ENCODE measurements at regions not wholly inside any gene's neighbourhood (a gene's known extent, or its start where the extent isn't known, plus 50 kb on each side); places are given as distances from the start of the nearest gene placed in this dataset.
"Not testable (repeated sequence)": the region's sequence is repeated elsewhere in the genome, so short reads cannot be mapped to it uniquely, and the experiment has no call there.

DNA sequence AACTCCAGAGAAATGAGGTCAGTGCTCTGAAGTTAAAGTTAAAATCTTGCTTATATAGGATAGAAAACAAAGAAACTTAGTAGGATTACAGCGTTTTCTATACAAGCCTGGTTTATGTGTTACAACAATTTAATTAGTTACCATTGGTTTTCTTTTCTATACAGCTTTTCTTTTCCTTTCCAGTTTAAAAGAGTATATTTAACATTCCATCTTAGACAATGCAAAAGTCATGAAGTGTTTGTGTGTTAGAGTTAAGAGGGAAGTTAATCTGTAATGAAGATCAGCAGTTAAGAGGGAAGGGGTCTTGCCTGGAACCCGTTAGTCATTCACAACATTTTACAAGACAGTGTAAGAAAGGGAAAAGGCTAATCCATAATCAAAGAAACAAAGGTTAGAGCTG is 338.3 kb downstream of the OTUD1 start:
- no peaks in the 10 kb centered on the region for H3K36me3 Mint-ChIP-seq (ENCODE audit: unreplicated experiment)
- H3K4me3 Mint-ChIP-seq (ENCODE audit: unreplicated experiment): no peak overlapping the region
- no peak for TF ChIP-seq CTCF (IDR thresholded peaks at IDR 0.05; ENCODE audit: partially characterized antibody, unreplicated experiment)
- DNase-seq: no peak
- no peak overlapping the region for H3K27ac Mint-ChIP-seq (ENCODE audit: unreplicated experiment)
- no peaks in the 10 kb centered on the region for H3K4me1 Mint-ChIP-seq (ENCODE audit: low read depth, unreplicated experiment)
- H3K27me3 Mint-ChIP-seq (ENCODE audit: unreplicated experiment): peaks cover 2% of the 10 kb centered on the region
- H3K9me3 Mint-ChIP-seq (ENCODE audit: unreplicated experiment): peaks cover 2% of the 10 kb centered on the region

- H3K27ac Mint-ChIP-seq (ENCODE audit: unreplicated experiment): no peak overlapping the region
- TF ChIP-seq CTCF (IDR thresholded peaks at IDR 0.05; ENCODE audit: partially characterized antibody, unreplicated experiment): no peak
- no peaks in the 10 kb centered on the region for H3K4me1 Mint-ChIP-seq (ENCODE audit: low read depth, unreplicated experiment)
- H3K4me3 Mint-ChIP-seq (ENCODE audit: unreplicated experiment): no peak overlapping the region
- no peaks in the 10 kb centered on the region for H3K9me3 Mint-ChIP-seq (ENCODE audit: unreplicated experiment)
- H3K36me3 Mint-ChIP-seq (ENCODE audit: unreplicated experiment): no peaks in the 10 kb centered on the region
- no peak for DNase-seq
- H3K27me3 Mint-ChIP-seq (ENCODE audit: unreplicated experiment): peaks cover 2% of the 10 kb centered on the region
Measured at GRCh38 chr10:23779301-23779700, 340.4 kb downstream of the OTUD1 start.

DNA sequence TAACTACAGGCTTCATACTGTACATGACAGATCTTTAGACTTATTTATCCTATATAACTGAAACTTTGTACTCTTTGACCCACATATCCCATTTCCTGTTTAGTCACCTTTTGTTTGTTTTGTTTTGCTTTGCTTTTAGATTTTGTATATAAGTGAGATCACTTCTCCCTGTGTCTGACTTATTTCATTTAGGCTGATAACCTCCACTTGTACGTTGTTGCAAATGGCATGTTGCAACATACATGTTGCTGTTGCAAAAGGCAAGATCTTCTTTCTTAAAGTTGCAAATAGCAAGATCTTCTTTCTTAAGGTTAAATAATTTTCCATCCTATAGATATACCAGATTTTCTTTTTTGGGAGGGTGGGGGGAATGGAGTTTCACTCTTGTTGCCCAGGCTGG is 341.5 kb downstream of the OTUD1 start:
- H3K4me1 Mint-ChIP-seq (ENCODE audit: low read depth, unreplicated experiment): no peaks in the 10 kb centered on the region
- peaks cover 2% of the 10 kb centered on the region for H3K27me3 Mint-ChIP-seq (ENCODE audit: unreplicated experiment)
- no peak overlapping the region for H3K4me3 Mint-ChIP-seq (ENCODE audit: unreplicated experiment)
- H3K9me3 Mint-ChIP-seq (ENCODE audit: unreplicated experiment): no peaks in the 10 kb centered on the region
- no peaks in the 10 kb centered on the region for H3K36me3 Mint-ChIP-seq (ENCODE audit: unreplicated experiment)
- H3K27ac Mint-ChIP-seq (ENCODE audit: unreplicated experiment): no peak overlapping the region
- DNase-seq: no peak
- no peak for TF ChIP-seq CTCF (IDR thresholded peaks at IDR 0.05; ENCODE audit: partially characterized antibody, unreplicated experiment)

DNA sequence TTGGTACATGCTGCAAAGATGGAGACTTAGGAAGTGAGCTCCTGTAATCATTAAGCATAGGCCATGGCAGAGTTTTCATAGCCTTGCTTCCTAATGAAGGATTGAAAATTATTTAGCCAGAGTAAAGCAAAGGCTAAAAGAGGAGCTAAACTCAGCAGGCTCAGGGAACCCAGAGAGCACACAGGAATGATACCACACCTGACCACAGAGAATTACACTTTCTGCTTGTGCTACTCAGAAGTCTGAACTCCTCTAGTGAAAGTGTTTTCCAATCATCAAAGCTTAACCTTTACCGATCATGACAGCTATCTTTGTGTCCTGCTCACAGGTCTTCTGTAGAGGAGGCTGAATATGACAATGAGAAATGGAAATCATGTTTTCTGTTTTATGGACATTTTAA is 347.7 kb downstream of the OTUD1 start:
- H3K4me3 Mint-ChIP-seq (ENCODE audit: unreplicated experiment): no peak overlapping the region
- DNase-seq: no peak
- TF ChIP-seq CTCF (IDR thresholded peaks at IDR 0.05; ENCODE audit: partially characterized antibody, unreplicated experiment): no peak
- H3K27ac Mint-ChIP-seq (ENCODE audit: unreplicated experiment): no peak overlapping the region
- H3K9me3 Mint-ChIP-seq (ENCODE audit: unreplicated experiment): no peaks in the 10 kb centered on the region
- H3K36me3 Mint-ChIP-seq (ENCODE audit: unreplicated experiment): no peaks in the 10 kb centered on the region
- no peaks in the 10 kb centered on the region for H3K4me1 Mint-ChIP-seq (ENCODE audit: low read depth, unreplicated experiment)
- no peaks in the 10 kb centered on the region for H3K27me3 Mint-ChIP-seq (ENCODE audit: unreplicated experiment)

DNA sequence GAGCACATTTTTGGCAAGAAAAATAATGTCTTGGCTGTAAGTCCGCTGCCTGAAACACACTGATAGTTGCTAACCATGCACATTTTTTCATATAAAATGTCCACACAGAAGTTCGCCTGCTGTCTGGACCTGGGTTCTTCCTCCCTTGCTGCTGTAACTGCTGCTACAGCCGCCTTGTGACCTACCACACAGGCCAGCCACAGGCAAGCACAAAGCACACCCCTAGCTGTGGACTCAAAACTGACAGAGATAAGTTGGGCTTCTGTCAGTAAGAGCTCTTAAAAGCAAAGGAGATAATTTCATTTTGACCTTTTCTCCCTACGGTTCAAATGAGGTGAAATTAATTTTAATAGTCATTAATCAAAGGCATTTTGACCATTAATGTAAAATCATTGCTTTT is 354.7 kb downstream of the OTUD1 start:
- DNase-seq: no peak
- Mint-ChIP-seq H3K4me3 (ENCODE audit: unreplicated experiment) (no peak overlapping the region), H3K9me3 (ENCODE audit: unreplicated experiment) (no peaks in the 10 kb centered on the region), H3K27ac (ENCODE audit: unreplicated experiment) (no peak overlapping the region), H3K4me1 (ENCODE audit: low read depth, unreplicated experiment) (no peaks in the 10 kb centered on the region), H3K36me3 (ENCODE audit: unreplicated experiment) (no peaks in the 10 kb centered on the region), H3K27me3 (ENCODE audit: unreplicated experiment) (peaks cover 3% of the 10 kb centered on the region)
- no peak for TF ChIP-seq CTCF (IDR thresholded peaks at IDR 0.05; ENCODE audit: partially characterized antibody, unreplicated experiment)

DNA sequence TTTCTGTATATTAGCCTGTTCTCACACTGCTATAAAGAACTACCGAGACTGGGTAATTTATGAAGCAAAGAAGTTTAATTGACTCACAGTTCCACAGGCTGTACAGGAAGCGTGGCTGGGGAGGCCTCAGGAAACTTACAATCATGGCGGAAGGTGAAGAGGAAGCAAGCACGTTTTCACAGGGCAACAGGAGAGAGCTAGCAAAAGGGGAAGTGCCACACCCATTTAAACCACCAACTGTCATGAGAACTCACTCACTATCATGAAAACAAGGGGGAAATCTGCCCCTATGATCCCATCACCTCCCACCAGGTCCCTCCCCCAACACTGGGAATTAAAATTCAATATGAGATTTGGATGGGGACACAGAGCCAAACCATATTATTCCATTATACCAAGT is 358.6 kb downstream of the OTUD1 start:
- H3K36me3 Mint-ChIP-seq (ENCODE audit: unreplicated experiment); H3K4me1 Mint-ChIP-seq (ENCODE audit: low read depth, unreplicated experiment); H3K27ac Mint-ChIP-seq (ENCODE audit: unreplicated experiment); DNase-seq; H3K27me3 Mint-ChIP-seq (ENCODE audit: unreplicated experiment); H3K4me3 Mint-ChIP-seq (ENCODE audit: unreplicated experiment); H3K9me3 Mint-ChIP-seq (ENCODE audit: unreplicated experiment): not testable (repeated sequence)
